GM23248 (cell line): ENCODE measurements at regions not wholly inside any gene's neighbourhood (a gene's known extent, or its start where the extent isn't known, plus 50 kb on each side); places are given as distances from the start of the nearest gene placed in this dataset.

Experiments
- DNase-seq: peaks from one replicate; pipeline ENCODE4 v3.0.0-alpha.2; 2015
- H2AFZ ChIP-seq: fragments of 200-600 bp; sonication (generic); 2 replicates; pipeline ENCODE4 v1.6.1; 2016; ENCODE audit warnings: antibody characterized with exemption
- H3F3A ChIP-seq: fragments of 200-600 bp; sonication (generic); 2 replicates; pipeline ENCODE4 v1.6.1; 2016; ENCODE audit warnings: mild to moderate bottlenecking, antibody characterized with exemption, mixed run types; ENCODE audit not compliant: insufficient read depth
- H3K27ac ChIP-seq: fragments of 200-600 bp; sonication (generic); 2 replicates; pipeline ENCODE4 v1.5.1; 2016; ENCODE audit warnings: mild to moderate bottlenecking
- H3K27me3 ChIP-seq: fragments of 200-600 bp; sonication (generic); replicated peaks from 2 replicates; pipeline ENCODE4 v1.6.1; 2016; ENCODE audit warnings: mild to moderate bottlenecking; ENCODE audit not compliant: insufficient read depth
- H3K36me3 ChIP-seq: fragments of 200-600 bp; sonication (generic); 2 replicates; pipeline ENCODE4 v1.6.1; 2016; ENCODE audit warnings: low read depth, mild to moderate bottlenecking
- H3K4me1 ChIP-seq: fragments of 200-600 bp; sonication (generic); 2 replicates; pipeline ENCODE4 v1.6.1; 2016; ENCODE audit warnings: mild to moderate bottlenecking; ENCODE audit not compliant: insufficient read depth
- H3K4me2 ChIP-seq: fragments of 200-600 bp; sonication (generic); one replicate; pipeline ENCODE4 v1.6.1; 2016; ENCODE audit warnings: mild to moderate bottlenecking; ENCODE audit not compliant: unreplicated experiment
- H3K4me3 ChIP-seq: fragments of 200-600 bp; sonication (generic); 2 replicates; pipeline ENCODE4 v1.5.1; 2016; ENCODE audit warnings: mild to moderate bottlenecking
- H3K79me2 ChIP-seq: fragments of 200-600 bp; sonication (generic); 2 replicates; pipeline ENCODE4 v1.6.1; 2016; ENCODE audit warnings: mild to moderate bottlenecking; ENCODE audit not compliant: insufficient read depth
- H3K9ac ChIP-seq: fragments of 200-600 bp; sonication (generic); 2 replicates; pipeline ENCODE4 v1.6.1; 2016; ENCODE audit warnings: mild to moderate bottlenecking
- H3K9me2 ChIP-seq: fragments of 200-600 bp; sonication (generic); 2 replicates; pipeline ENCODE4 v1.6.1; 2016; ENCODE audit warnings: mixed run types, mild to moderate bottlenecking, moderate library complexity; ENCODE audit not compliant: insufficient read depth
- H3K9me3 ChIP-seq: fragments of 200-600 bp; sonication (generic); one replicate; pipeline ENCODE4 v1.6.1; 2017; ENCODE audit warnings: low read depth
- H4K20me1 ChIP-seq: fragments of 200-600 bp; sonication (generic); 2 replicates; pipeline ENCODE4 v1.6.0; 2016; ENCODE audit not compliant: insufficient read depth
- EZH2 ChIP-seq: fragments of 200-600 bp; sonication (generic); IDR thresholded peaks from 2 replicates; pipeline ENCODE4 v1.6.1; 2018; ENCODE audit warnings: antibody characterized with exemption, mild to moderate bottlenecking; ENCODE audit not compliant: insufficient read depth, poor library complexity, severe bottlenecking
- EZH2phosphoT487 ChIP-seq: fragments of 200-600 bp; sonication (generic); IDR thresholded peaks from 2 replicates; pipeline ENCODE4 v1.6.1; 2018; ENCODE audit warnings: antibody characterized with exemption, moderate library complexity, mild to moderate bottlenecking, low read depth; ENCODE audit not compliant: insufficient read depth
- WGBS, 2 experiments: methylation state at CpG; one replicate each; pipeline ENCODE4 v1.1.6; 2015 to 2017; ENCODE audit warnings: low lambda C conversion rate in 2 of 2, low coverage in 1 of 2; ENCODE audit errors: missing lambda C conversion rate in 2 of 2; 5-methylcytosine and 5-hydroxymethylcytosine counted together
- in situ Hi-C: fragments of 300-500 bp; cut with MboI; formaldehyde crosslinking; loops from 2 replicates; pipeline ENCODE4 v1.15.0; 2020

DNA sequence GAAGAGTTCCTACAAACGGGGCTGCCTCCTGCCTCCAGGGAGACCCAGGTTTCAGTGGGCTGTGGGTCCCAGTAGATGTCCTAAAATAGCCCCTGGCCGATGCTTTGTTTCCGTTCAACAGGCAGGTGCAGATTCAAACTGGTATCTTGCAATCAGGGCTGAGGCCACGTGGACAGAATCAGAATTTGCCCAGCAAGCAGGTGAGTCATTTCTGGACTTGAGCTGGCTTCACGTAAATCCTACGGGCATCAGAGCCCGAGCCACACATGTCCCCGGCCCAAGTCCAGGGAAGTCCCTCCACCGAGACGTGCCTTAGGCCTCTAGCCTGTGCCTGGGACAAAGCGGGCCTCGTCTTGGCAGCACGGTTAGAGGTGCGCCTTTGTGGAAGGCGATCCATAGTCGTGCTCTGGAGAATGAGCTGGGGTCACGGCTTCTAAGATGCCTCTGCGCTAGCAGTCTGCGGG lies 101.6 kb upstream of the FRMD1 start:
- Histone ChIP-seq H3K27me3 (0 out of 2 replicates have a peak, but pooled peaks cover 4% of the 10 kb centered on the region), H3K9me2 (no peaks in the 10 kb centered on the region), H3K9ac (no peak overlapping the region), H3K79me2 (no peaks in the 10 kb centered on the region), H3F3A (no peaks in the 10 kb centered on the region), H3K4me2 (no peak overlapping the region), H2AFZ (no peak overlapping the region), H3K9me3 (no peaks in the 10 kb centered on the region), H4K20me1 (no peaks in the 10 kb centered on the region), H3K36me3 (no peaks in the 10 kb centered on the region), H3K4me3 (no peak overlapping the region), H3K27ac (no peak overlapping the region), H3K4me1 (no peaks in the 10 kb centered on the region)
- TF ChIP-seq EZH2, result no peak
- no peak for TF ChIP-seq EZH2phosphoT487
- in situ Hi-C loops, result no loop called here
- DNase-seq, result no peak
- WGBS, 2 experiments, result 80 to 86% methylated on average over 19 of the region's 19 CpGs

DNA sequence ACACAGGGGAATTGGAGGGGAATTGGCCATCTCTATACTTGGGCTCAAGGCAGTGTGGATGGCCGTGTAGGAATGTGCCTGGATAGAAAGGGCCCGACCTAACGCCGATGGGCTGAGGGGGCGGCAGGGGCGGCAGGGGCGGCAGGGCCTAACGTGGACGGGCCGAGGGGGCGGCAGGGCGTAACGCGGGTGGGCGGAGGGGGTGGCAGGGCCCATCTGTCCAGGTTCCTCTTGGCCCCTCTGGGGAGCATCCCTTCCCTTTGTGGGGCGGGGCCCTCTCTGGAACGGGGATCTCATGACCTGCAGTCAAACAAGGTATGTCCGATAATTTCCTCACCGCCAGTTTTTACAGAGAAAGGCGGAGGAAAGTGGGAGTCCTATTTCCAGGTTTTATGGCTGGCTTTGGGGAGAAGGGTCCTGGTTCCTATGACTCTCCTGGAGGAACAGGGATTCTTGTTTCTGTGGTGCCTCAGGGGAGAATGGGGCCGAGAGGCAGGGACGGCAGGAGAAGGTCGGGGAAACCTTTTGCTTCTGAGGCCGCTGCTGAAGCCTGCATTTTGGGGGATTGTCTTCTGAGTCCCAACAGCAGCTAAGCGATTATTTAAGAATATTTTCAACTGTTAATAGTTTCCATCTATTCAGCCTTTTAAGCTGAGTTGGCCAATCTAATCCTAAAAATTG lies 100.8 kb upstream of the FRMD1 start:
- in situ Hi-C loops, result no loop called here
- Histone ChIP-seq H3K4me3 (no peak overlapping the region), H2AFZ (no peak overlapping the region), H3K4me2 (no peak overlapping the region), H3K9ac (no peak overlapping the region), H3K27ac (no peak overlapping the region), H3F3A (no peaks in the 10 kb centered on the region), H3K36me3 (no peaks in the 10 kb centered on the region), H3K27me3 (0 out of 2 replicates have a peak, but pooled peaks cover 8% of the 10 kb centered on the region), H3K9me2 (no peaks in the 10 kb centered on the region), H3K9me3 (no peaks in the 10 kb centered on the region), H4K20me1 (no peaks in the 10 kb centered on the region), H3K4me1 (no peaks in the 10 kb centered on the region), H3K79me2 (no peaks in the 10 kb centered on the region)
- WGBS, 2 experiments, result 81 to 88% methylated on average over 17 to 25 of the region's 25 CpGs
- DNase-seq, result no peak
- TF ChIP-seq EZH2phosphoT487, result no peak
- no peak for TF ChIP-seq EZH2

DNA sequence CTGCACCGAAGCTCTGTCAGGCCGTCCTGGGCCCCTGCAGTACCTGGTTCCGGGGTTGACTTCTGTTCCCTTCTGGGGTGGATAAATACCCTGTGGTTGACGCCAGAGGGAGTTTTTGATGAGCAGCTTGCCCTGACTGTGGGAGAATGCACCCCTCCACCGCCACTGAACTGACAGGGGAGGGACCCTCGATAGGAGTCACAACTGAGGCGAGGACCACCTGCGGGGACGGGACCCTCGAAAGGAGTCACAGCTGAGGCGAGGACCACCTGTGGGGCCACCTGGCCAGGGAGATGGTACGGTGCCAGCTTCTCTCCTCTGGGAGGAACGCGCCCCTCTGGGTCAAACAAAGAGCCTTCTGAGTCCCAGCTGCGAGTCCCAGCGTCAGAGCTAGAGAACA lies 100.1 kb upstream of the FRMD1 start:
- Histone ChIP-seq H3K36me3 (no peaks in the 10 kb centered on the region), H4K20me1 (no peaks in the 10 kb centered on the region), H3K4me2 (no peak overlapping the region), H3K27me3 (0 out of 2 replicates have a peak, but pooled peaks cover 11% of the 10 kb centered on the region), H3K4me3 (no peak overlapping the region), H3K4me1 (no peaks in the 10 kb centered on the region), H3F3A (no peaks in the 10 kb centered on the region), H2AFZ (no peak overlapping the region), H3K9ac (no peak overlapping the region), H3K9me3 (no peaks in the 10 kb centered on the region), H3K9me2 (no peaks in the 10 kb centered on the region), H3K27ac (no peak overlapping the region), H3K79me2 (no peaks in the 10 kb centered on the region)
- in situ Hi-C loops, result no loop called here
- no peak for TF ChIP-seq EZH2phosphoT487
- no peak for TF ChIP-seq EZH2
- DNase-seq, result no peak
- 79% methylated on average over 14 to 16 of the region's 16 CpGs for WGBS, 2 experiments

DNA sequence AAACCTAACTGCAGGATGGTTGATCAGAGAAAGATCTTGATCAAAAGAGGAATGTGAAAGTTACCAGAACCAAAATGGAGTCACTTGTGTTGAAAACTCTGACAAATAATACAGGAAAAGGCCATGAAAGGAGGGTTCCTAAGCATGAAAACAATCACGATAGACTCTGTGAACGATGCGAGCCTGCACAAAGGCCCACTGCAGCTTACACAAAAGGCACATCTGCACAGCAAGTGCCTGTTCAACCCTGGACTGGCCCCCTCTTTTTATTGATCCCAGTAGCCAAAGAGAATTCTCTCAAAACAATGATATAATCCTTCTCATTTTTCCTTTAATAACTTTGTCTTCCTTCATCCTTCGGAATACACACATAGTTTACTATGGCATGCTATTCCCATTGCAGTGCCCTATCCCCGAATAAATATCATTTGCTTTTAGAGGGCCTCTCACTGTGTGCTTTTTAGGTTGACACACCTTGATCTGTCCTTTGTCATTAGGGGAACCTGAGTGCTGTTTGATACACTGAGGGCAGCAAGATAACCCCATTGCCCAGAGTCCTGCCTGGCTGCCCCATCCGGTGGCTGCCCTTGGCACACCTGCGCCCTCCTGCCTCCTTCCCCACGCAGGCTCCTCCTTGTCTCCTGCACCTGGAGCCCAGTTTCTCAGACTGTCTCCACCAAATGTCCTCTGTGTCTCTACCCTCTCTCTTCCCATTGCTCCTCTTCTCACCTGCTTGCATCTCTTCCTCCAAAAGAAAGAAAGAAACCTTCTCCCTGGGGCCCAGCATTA lies 98.3 kb upstream of the FRMD1 start:
- 82 to 87% methylated on average over 8 of the region's 8 CpGs for WGBS, 2 experiments
- in situ Hi-C loops, result no loop called here

More for the DNA sequence above, 98.3 kb upstream of the FRMD1 start:
- H2AFZ ChIP-seq, result no peak overlapping the region
- H3K9me2 ChIP-seq, result no peaks in the 10 kb centered on the region
- H3K9ac ChIP-seq, result no peak overlapping the region
- no peak overlapping the region for H3K27ac ChIP-seq
- H3K27me3 ChIP-seq, result 0 out of 2 replicates have a peak, but pooled peaks cover 11% of the 10 kb centered on the region
- H3K79me2 ChIP-seq, result no peaks in the 10 kb centered on the region
- H3K4me1 ChIP-seq, result no peaks in the 10 kb centered on the region
- no peaks in the 10 kb centered on the region for H3K36me3 ChIP-seq
- no peak overlapping the region for H3K4me2 ChIP-seq
- H3K4me3 ChIP-seq, result no peak overlapping the region
- no peaks in the 10 kb centered on the region for H3K9me3 ChIP-seq
- TF ChIP-seq EZH2phosphoT487, result no peak
- no peak for TF ChIP-seq EZH2
- H3F3A ChIP-seq, result no peaks in the 10 kb centered on the region
- no peaks in the 10 kb centered on the region for H4K20me1 ChIP-seq
- no peak for DNase-seq
